Right atrium auricular region (tissue), 2 donors: ENCODE measurements at regions not wholly inside any gene's neighbourhood (a gene's known extent, or its start where the extent isn't known, plus 50 kb on each side); places are given as distances from the start of the nearest gene placed in this dataset.

Experiments used
- DNase-seq: peaks from one replicate; pipeline ENCODE4 v3.0.0-alpha.2; 2019; ENCODE audit warnings: low spot score
- H3K27ac ChIP-seq, 2 donors: fragments of 200-600 bp; sonication (generic); 1 replicate in 1 of 2; 2 replicates in 1 of 2; pipeline ENCODE4 v1.5.1; 2016 to 2019
- H3K27me3 ChIP-seq, 2 donors: fragments of 200-600 bp; sonication (generic); one replicate each; pipeline versions ENCODE4 v1.5.1 to v1.6.0; 2017 to 2019
- H3K36me3 ChIP-seq: fragments of 200-600 bp; sonication (generic); one replicate; pipeline ENCODE4 v1.5.1; 2016
- H3K4me1 ChIP-seq, 2 donors: fragments of 200-600 bp; sonication (generic); one replicate each; pipeline versions ENCODE4 v1.5.1 to v1.6.0; 2017 to 2019
- H3K4me3 ChIP-seq, 2 donors: fragments of 200-600 bp; sonication (generic); 1 replicate in 1 of 2; 2 replicates in 1 of 2; pipeline ENCODE4 v1.5.1; 2017 to 2019; ENCODE audit warnings: mild to moderate bottlenecking in 1 of 2, moderate library complexity in 1 of 2
- H3K9me3 ChIP-seq, 2 donors: fragments of 200-600 bp; sonication (generic); one replicate each; pipeline ENCODE4 v1.5.1; 2019
- TF ChIP-seq, protein P1 (sequence below), 2 donors: fragments of 200-600 bp; sonication (generic); IDR thresholded peaks; one replicate each; pipeline ENCODE4 v1.5.1; 2019; ENCODE audit warnings: antibody characterized with exemption in 2 of 2

GRCh38 chr14:97813556-97813955 lies 1016.4 kb downstream of the VRK1 start:
- DNase-seq: no peak
- Histone ChIP-seq H3K27ac (no peak overlapping the region), H3K36me3 (no peaks in the 10 kb centered on the region), H3K4me1 (no peaks in the 10 kb centered on the region), H3K4me3 (no peak overlapping the region), H3K27me3 (no peaks in the 10 kb centered on the region), H3K9me3 (no peaks in the 10 kb centered on the region)
- TF ChIP-seq, protein P1, sequence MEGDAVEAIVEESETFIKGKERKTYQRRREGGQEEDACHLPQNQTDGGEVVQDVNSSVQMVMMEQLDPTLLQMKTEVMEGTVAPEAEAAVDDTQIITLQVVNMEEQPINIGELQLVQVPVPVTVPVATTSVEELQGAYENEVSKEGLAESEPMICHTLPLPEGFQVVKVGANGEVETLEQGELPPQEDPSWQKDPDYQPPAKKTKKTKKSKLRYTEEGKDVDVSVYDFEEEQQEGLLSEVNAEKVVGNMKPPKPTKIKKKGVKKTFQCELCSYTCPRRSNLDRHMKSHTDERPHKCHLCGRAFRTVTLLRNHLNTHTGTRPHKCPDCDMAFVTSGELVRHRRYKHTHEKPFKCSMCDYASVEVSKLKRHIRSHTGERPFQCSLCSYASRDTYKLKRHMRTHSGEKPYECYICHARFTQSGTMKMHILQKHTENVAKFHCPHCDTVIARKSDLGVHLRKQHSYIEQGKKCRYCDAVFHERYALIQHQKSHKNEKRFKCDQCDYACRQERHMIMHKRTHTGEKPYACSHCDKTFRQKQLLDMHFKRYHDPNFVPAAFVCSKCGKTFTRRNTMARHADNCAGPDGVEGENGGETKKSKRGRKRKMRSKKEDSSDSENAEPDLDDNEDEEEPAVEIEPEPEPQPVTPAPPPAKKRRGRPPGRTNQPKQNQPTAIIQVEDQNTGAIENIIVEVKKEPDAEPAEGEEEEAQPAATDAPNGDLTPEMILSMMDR (IDR thresholded peaks at IDR 0.05): no peak

GRCh38 chr14:97820781-97821180 lies 1023.6 kb downstream of the VRK1 start:
- H3K4me1 ChIP-seq: no peaks in the 10 kb centered on the region
- no peaks in the 10 kb centered on the region for H3K36me3 ChIP-seq
- DNase-seq: no peak
- no peaks in the 10 kb centered on the region for H3K9me3 ChIP-seq
- TF ChIP-seq, protein P1 (IDR thresholded peaks at IDR 0.05): no peak
- no peaks in the 10 kb centered on the region for H3K27me3 ChIP-seq
- H3K27ac ChIP-seq: no peak overlapping the region
- H3K4me3 ChIP-seq: no peak overlapping the region

DNA sequence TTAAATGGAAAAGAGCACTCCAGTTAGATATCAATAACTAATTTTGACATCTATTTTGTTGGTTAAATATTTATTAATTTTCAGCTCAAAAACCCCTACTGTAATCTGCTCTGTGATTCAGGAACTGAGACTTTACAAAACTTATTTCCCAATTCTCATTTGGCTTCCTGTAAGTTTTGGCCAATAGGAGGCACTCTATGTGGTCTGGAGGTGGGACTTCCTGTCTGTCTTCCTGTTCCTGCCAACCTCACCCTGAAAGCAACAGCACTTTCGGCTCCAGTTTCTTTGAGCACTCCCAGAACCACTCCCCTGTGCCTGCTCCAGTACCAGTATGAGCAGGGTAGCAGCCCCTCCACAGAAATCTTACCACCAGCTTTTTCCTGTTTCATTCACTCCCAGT lies 1027.0 kb downstream of the VRK1 start:
- Histone ChIP-seq H3K9me3 (no peaks in the 10 kb centered on the region), H3K27ac (no peak overlapping the region), H3K36me3 (no peaks in the 10 kb centered on the region), H3K4me3 (no peak overlapping the region), H3K27me3 (no peaks in the 10 kb centered on the region), H3K4me1 (no peaks in the 10 kb centered on the region)
- TF ChIP-seq, protein P1 (IDR thresholded peaks at IDR 0.05): no peak
- DNase-seq: no peak

DNA sequence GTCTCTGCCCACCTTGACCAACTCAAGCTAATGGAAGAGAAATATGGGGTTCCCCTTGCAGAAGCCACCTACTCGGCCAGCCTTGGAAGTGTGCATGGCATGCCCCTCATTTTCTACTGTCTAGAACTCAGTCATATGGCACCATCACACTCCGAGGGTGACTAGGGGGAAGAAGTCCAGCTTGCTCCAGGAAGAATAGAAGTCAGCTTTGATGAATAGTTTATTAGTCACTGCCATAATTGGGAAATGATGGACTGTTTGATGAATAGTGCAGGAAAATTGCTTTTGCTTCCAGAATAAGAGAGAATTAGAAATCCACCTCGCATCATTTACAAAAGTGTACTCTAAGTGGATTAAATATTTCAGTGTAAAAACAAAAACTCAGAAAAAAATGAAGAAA lies 1030.6 kb downstream of the VRK1 start:
- Histone ChIP-seq H3K36me3 (no peaks in the 10 kb centered on the region), H3K4me3 (no peak overlapping the region), H3K9me3 (no peaks in the 10 kb centered on the region), H3K4me1 (no peaks in the 10 kb centered on the region), H3K27me3 (no peaks in the 10 kb centered on the region), H3K27ac (no peak overlapping the region)
- TF ChIP-seq, protein P1 (IDR thresholded peaks at IDR 0.05): no peak
- DNase-seq: no peak

- TF ChIP-seq, protein P1 (IDR thresholded peaks at IDR 0.05): no peak
- H3K4me3 ChIP-seq: no peak overlapping the region
- H3K36me3 ChIP-seq: no peaks in the 10 kb centered on the region
- no peak overlapping the region for H3K27ac ChIP-seq
- no peaks in the 10 kb centered on the region for H3K4me1 ChIP-seq
- no peaks in the 10 kb centered on the region for H3K27me3 ChIP-seq
- H3K9me3 ChIP-seq: no peaks in the 10 kb centered on the region
- DNase-seq: no peak
Observed at GRCh38 chr14:97832776-97833175, 1035.6 kb downstream of the VRK1 start.

DNA sequence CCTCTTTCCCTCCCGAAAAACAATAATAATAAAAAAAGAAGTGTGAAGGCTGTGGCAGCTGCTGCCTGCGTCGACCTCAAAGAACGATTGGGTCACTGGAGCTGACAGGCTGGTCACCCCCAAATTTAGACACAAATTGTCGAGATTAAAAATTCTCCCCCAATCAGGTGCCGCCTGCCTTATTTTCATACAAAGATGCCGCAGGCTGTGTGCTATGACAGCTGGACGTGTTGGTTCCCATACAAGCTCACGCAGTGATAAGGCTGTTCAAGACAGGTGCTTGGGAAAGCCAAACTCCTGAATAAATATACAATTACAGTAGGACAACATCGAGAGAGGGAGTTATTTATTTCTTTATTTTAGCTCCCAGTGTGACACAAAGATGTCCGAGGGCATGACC lies 1041.8 kb downstream of the VRK1 start:
- Histone ChIP-seq H3K9me3 (no peaks in the 10 kb centered on the region), H3K36me3 (no peaks in the 10 kb centered on the region), H3K4me1 (no peaks in the 10 kb centered on the region), H3K27me3 (no peaks in the 10 kb centered on the region), H3K27ac (no peak overlapping the region), H3K4me3 (no peak overlapping the region)
- TF ChIP-seq, protein P1 (IDR thresholded peaks at IDR 0.05): no peak
- no peak for DNase-seq
